ENCODE measurements at regions not wholly inside any gene's neighbourhood (a gene's known extent, or its start where the extent isn't known, plus 50 kb on each side); places are given as distances from the start of the nearest gene placed in this dataset.

GRCh38 chr3:480070-480469, 283.5 kb downstream of the CHL1 start:
- H3K27ac Mint-ChIP-seq: no peak overlapping the region
- ChIA-PET POLR2A (no interaction called here), CTCF (no interaction called here)
- DNase-seq (ENCODE audit: low spot score): no peak
- ATAC-seq: no peak
- H3K4me1 Mint-ChIP-seq: no peaks in the 10 kb centered on the region
- H3K9me3 Mint-ChIP-seq: peaks cover 79% of the 10 kb centered on the region
- TF ChIP-seq JAZF1 (CRISPR knock-in tag; IDR thresholded peaks at IDR 0.05): no peak
- TF ChIP-seq, protein P1, sequence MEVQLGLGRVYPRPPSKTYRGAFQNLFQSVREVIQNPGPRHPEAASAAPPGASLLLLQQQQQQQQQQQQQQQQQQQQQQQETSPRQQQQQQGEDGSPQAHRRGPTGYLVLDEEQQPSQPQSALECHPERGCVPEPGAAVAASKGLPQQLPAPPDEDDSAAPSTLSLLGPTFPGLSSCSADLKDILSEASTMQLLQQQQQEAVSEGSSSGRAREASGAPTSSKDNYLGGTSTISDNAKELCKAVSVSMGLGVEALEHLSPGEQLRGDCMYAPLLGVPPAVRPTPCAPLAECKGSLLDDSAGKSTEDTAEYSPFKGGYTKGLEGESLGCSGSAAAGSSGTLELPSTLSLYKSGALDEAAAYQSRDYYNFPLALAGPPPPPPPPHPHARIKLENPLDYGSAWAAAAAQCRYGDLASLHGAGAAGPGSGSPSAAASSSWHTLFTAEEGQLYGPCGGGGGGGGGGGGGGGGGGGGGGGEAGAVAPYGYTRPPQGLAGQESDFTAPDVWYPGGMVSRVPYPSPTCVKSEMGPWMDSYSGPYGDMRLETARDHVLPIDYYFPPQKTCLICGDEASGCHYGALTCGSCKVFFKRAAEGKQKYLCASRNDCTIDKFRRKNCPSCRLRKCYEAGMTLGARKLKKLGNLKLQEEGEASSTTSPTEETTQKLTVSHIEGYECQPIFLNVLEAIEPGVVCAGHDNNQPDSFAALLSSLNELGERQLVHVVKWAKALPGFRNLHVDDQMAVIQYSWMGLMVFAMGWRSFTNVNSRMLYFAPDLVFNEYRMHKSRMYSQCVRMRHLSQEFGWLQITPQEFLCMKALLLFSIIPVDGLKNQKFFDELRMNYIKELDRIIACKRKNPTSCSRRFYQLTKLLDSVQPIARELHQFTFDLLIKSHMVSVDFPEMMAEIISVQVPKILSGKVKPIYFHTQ (CRISPR knock-in tag; IDR thresholded peaks at IDR 0.05): no peak
- no peak for TF ChIP-seq RORB (CRISPR knock-in tag; IDR thresholded peaks at IDR 0.05)
- TF ChIP-seq, protein P2, sequence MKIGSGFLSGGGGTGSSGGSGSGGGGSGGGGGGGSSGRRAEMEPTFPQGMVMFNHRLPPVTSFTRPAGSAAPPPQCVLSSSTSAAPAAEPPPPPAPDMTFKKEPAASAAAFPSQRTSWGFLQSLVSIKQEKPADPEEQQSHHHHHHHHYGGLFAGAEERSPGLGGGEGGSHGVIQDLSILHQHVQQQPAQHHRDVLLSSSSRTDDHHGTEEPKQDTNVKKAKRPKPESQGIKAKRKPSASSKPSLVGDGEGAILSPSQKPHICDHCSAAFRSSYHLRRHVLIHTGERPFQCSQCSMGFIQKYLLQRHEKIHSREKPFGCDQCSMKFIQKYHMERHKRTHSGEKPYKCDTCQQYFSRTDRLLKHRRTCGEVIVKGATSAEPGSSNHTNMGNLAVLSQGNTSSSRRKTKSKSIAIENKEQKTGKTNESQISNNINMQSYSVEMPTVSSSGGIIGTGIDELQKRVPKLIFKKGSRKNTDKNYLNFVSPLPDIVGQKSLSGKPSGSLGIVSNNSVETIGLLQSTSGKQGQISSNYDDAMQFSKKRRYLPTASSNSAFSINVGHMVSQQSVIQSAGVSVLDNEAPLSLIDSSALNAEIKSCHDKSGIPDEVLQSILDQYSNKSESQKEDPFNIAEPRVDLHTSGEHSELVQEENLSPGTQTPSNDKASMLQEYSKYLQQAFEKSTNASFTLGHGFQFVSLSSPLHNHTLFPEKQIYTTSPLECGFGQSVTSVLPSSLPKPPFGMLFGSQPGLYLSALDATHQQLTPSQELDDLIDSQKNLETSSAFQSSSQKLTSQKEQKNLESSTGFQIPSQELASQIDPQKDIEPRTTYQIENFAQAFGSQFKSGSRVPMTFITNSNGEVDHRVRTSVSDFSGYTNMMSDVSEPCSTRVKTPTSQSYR (CRISPR knock-in tag; IDR thresholded peaks at IDR 0.05): no peak
- no peak for TF ChIP-seq ZNF317 (CRISPR knock-in tag; IDR thresholded peaks at IDR 0.05; ENCODE audit: borderline replicate concordance, low read depth)
- no peak for TF ChIP-seq ELF4 (CRISPR knock-in tag; IDR thresholded peaks at IDR 0.05; ENCODE audit: low read depth)
- TF ChIP-seq NFE2L1 (CRISPR knock-in tag; IDR thresholded peaks at IDR 0.05): no peak
- TF ChIP-seq ZNF263 (CRISPR knock-in tag; IDR thresholded peaks at IDR 0.05; ENCODE audit: low read depth): no peak
- no peak for TF ChIP-seq ZBTB21 (CRISPR knock-in tag; IDR thresholded peaks at IDR 0.05; ENCODE audit: borderline replicate concordance)
- TF ChIP-seq PRRX2 (CRISPR knock-in tag; IDR thresholded peaks at IDR 0.05): no peak
- no peak for TF ChIP-seq ZSCAN18 (CRISPR knock-in tag; IDR thresholded peaks at IDR 0.05)
- TF ChIP-seq, protein P3, sequence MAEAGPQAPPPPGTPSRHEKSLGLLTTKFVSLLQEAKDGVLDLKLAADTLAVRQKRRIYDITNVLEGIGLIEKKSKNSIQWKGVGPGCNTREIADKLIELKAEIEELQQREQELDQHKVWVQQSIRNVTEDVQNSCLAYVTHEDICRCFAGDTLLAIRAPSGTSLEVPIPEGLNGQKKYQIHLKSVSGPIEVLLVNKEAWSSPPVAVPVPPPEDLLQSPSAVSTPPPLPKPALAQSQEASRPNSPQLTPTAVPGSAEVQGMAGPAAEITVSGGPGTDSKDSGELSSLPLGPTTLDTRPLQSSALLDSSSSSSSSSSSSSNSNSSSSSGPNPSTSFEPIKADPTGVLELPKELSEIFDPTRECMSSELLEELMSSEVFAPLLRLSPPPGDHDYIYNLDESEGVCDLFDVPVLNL (CRISPR knock-in tag; IDR thresholded peaks at IDR 0.05; ENCODE audit: borderline replicate concordance, low read depth): no peak
- TF ChIP-seq ZNF232 (CRISPR knock-in tag; IDR thresholded peaks at IDR 0.05): no peak
- TF ChIP-seq NR1H2 (CRISPR knock-in tag; IDR thresholded peaks at IDR 0.05): no peak
- TF ChIP-seq CDX4 (CRISPR knock-in tag; IDR thresholded peaks at IDR 0.05; ENCODE audit: borderline replicate concordance): no peak
- no peak for TF ChIP-seq USF2 (CRISPR knock-in tag; IDR thresholded peaks at IDR 0.05)
- TF ChIP-seq GRHL2 (CRISPR knock-in tag; IDR thresholded peaks at IDR 0.05; ENCODE audit: insufficient replicate concordance, severe bottlenecking): no peak
- H3K4me3 Mint-ChIP-seq: no peak overlapping the region
- peaks cover 75% of the 10 kb centered on the region for H3K36me3 Mint-ChIP-seq
- peaks cover 23% of the 10 kb centered on the region for H3K27me3 Mint-ChIP-seq (ENCODE audit: low read depth)

Measured in WTC11 (cell line).